DMS79 (cell line): ENCODE measurements at regions not wholly inside any gene's neighbourhood (a gene's known extent, or its start where the extent isn't known, plus 50 kb on each side); places are given as distances from the start of the nearest gene placed in this dataset.
"Not testable (repeated sequence)": the region's sequence is repeated elsewhere in the genome, so short reads cannot be mapped to it uniquely, and the experiment has no call there.

Experiments
- DNase-seq: peaks from one replicate; lab custom pipeline; 2025; lab: John Stamatoyannopoulos, UW

GRCh38 chr9:7542693-7543092 lies 256.9 kb downstream of the DMAC1 start:
- no peak for DNase-seq

DNA sequence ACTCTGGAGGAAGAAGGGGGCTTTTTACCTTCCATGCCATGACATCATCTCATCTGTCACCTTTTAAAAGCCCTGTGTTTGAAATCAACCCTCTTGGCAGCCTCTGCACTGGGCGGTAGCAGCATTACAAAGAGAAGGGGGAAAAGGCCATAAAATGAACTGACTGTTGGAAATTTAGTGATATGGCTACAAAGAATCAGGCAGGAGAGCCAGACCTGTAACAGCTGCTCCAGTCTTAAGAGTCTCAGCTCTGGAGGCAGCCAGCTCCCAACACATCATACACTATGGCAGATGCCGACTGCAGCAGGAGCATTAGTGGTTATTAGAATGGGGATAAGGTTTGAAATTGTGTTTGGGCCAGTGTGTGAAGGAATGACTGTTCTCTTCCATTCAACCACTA lies 257.5 kb downstream of the DMAC1 start:
- DNase-seq = no peak

GRCh38 chr9:7536310-7536939 lies 263.2 kb downstream of the DMAC1 start:
- DNase-seq = no peak

DNA sequence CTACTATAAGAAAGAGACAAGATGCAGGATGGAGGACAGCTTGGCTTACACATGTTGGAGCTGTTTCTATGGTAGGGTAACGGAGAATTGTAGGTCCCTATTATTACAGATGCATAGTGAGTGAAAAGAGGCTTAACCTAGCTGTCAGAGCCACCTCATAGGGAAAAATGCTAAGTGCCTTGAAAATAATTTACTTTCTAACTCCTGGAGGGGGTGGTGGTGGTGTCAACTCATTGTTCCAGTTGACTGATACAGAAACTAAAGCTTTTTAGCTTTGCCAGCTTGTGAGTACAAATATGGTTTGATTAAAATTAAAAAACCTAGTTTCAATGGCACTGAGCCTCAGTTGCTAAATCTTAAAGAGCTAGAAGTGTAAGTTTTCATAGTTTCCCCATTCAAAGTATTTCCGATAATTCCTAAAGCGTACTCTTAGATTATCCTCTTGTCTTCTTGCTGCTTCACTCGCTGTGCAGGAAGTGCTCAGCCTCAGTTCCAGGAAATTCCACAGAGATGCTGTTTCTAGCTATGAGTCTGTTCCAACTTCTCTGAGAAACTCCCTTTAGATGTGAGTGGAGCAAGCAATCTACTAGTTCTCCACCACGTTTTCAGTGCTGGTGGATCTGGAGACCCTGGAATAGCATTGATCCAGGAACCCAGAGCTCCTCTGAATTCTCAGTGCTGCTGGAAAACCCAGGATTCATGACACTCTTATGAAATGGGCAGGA lies 265.2 kb downstream of the DMAC1 start:
- no peak for DNase-seq

GRCh38 chr9:7533376-7534090 lies 266.0 kb downstream of the DMAC1 start:
- no peak for DNase-seq

- DNase-seq = no peak
Observed at GRCh38 chr9:7523426-7524043, 276.0 kb downstream of the DMAC1 start.

GRCh38 chr9:7520396-7520795 lies 279.2 kb downstream of the DMAC1 start:
- DNase-seq = peak; percentile 41

DNA sequence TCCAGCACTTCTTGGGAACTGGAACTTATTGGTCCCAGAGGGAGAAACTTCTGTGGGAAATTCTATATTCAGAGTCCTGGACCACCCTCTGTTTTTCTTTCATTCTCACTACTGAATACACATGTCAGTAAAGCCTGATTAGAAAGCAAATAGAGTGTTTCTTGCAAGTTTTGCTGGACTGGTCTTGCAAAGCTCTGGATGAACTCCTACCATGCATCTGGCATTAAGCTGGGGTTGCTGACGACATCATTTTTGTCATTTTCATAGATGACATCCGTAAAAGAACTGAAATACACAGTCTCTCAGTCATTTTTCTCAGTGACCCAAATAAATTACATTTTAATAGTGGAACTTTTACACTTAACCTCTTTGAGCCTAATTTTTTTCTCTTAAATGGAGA lies 283.2 kb downstream of the DMAC1 start:
- DNase-seq = no peak

GRCh38 chr9:7510199-7510598 lies 289.4 kb downstream of the DMAC1 start:
- no peak for DNase-seq

- DNase-seq = no peak
Observed at GRCh38 chr9:7509576-7510145, 289.9 kb downstream of the DMAC1 start.

GRCh38 chr9:7508516-7508915 lies 291.1 kb downstream of the DMAC1 start:
- no peak for DNase-seq

DNA sequence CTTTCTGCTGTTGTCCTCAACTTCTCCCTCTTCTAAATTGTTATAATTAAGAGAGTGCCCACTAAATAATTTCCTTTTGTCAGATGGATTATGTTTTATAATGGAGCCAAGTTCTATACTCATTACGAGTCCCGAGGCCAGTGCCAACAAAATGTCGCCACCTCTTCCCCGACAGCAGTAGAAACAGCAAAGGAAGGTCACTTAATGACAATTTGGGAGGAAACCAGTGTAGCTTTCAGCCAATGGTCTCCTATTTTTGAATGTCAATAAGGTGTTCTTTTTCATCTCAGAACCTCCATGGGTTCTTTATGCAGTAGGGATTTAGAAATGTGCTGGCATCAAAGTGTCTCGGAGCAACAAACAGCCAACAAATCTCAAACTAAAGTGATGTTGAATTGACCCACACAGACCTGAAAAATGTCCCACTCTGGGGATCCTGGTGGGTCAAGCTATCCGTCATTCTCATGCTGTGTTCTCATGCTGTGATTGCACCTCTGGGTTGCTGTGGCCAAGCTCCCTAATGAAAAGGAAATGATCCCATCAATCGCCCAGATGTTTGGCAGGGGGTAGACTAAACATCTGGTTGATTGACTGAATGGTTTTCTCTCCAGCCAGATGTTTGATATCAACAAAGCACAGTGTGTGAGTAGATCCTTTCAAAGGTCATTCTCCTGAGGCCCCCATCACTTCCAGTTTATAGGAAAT lies 291.9 kb downstream of the DMAC1 start:
- DNase-seq = no peak

GRCh38 chr9:7507026-7507425 lies 292.6 kb downstream of the DMAC1 start:
- DNase-seq = no peak

- DNase-seq = peak; percentile 22
Observed at GRCh38 chr9:7500521-7500920, 299.1 kb downstream of the DMAC1 start.

GRCh38 chr9:7491641-7492040 lies 307.9 kb downstream of the DMAC1 start:
- no peak for DNase-seq

DNA sequence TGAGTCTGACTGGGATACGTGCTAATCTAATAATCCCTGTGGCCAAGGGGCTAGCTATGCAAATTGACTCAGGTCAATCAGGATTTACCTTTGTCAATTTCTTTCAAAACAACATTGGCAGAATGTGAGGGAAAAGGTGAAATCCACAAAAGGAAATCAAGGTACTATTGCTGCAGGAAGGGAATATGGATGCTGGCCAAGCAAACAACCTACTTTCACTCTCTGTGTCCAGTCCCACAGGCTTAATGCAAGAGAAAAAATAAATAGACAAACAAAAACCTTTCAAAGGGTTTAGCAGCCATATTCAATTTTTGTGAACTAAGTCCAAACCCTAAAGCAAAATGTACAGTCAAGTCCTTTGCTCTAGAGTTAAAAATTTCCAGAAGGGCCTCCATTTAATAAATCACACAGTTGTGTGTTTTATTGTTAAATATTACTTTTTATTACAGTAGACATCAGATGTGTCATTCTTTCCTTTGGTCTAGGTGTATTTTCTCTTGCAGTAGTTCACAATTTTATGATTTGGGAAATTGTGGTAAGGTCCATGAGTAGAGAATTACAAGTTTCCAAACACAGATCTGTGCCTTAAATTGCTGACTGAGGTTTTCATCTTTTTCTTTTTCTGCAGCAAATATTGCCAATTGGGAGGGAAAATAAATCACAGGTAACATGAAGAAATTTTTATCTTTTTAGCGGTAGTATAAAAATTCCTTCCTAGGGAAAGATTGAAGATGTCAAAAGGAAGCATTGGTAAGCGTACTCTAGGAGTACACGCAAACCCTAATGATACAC lies 309.1 kb downstream of the DMAC1 start:
- DNase-seq = no peak

DNA sequence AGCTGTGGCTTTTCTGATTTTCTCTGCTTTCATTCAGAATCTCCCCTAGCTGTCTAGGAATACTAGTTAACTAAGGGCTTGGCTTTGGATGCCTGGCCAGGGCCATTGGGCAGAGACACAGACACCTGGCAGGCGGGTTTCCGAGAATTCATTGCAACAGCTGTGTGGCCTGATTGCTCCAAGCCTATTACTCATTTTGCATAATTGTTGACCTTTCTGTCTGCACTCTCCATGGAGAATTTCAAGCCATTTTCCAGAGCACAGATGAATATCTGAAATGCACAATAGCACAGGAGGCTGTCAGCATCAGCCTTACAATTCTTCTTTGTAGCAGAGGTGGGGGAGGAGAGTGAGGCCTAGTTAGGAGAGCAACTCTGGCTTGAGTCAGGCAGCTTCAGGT lies 310.5 kb downstream of the DMAC1 start:
- DNase-seq = no peak

- DNase-seq = not testable (repeated sequence)
Observed at GRCh38 chr9:7484014-7484413, 315.6 kb downstream of the DMAC1 start.

GRCh38 chr9:7481570-7481969 lies 318.0 kb downstream of the DMAC1 start:
- DNase-seq = no peak

DNA sequence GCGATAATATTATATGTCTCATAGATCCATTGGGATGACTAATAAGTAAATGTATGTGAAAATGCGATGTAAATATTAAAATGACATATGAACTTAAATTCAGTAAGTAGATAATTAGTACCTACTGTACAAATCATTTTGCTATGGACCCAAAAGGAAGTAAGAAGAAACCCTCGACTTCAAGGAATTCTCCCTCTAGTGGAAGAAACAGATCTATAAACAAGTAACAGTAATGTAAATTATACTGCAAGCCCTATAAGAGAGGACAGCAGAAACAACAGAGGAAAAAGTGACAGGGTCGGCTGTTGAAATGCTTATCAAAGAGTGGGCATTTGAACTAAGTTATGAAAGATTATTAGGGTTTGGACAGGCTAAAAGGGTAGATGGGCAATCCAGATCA lies 320.3 kb downstream of the DMAC1 start:
- no peak for DNase-seq

DNA sequence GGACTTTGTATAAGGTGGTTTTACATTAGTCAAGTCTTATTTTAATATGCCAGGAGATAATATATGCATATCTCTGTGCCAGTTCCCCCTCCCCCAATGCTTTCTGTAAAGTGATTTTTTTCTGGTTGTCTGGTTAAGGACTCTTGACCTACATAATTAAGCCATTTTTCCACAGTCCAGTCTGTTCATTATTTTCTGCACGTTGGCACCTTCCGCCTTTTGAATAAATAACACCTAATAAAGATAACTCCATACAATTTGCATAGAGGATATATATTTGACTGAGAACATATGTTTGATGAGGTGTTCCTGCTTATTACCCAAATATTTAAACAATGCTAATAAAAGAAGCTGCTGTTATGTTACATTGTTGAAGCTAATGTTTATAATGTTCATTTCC lies 320.9 kb downstream of the DMAC1 start:
- no peak for DNase-seq
